Keratinocyte (primary cell): ENCODE measurements at regions not wholly inside any gene's neighbourhood (a gene's known extent, or its start where the extent isn't known, plus 50 kb on each side); places are given as distances from the start of the nearest gene placed in this dataset.

ENCODE experiments used
- CTCF ChIP-seq, 3 experiments: IDR thresholded peaks in 1 of 3; conservative IDR thresholded peaks in 1 of 3; optimal IDR thresholded peaks in 1 of 3; 2 replicates in 2 of 3; 3 replicates in 1 of 3; pipeline versions ENCODE3 to v1.5.1; 2011; ENCODE audit warnings: low read length in 3 of 3, mild to moderate bottlenecking in 3 of 3, moderate library complexity in 2 of 3, control low read depth in 1 of 3, inconsistent platforms in 1 of 3; ENCODE audit not compliant: insufficient read depth in 2 of 3; ENCODE audit errors: extremely low read depth in 1 of 3
- EZH2 ChIP-seq: IDR thresholded peaks from one replicate; pipeline ENCODE4 v1.6.1; 2012; ENCODE audit warnings: inconsistent platforms, mild to moderate bottlenecking, low read length, moderate library complexity

DNA sequence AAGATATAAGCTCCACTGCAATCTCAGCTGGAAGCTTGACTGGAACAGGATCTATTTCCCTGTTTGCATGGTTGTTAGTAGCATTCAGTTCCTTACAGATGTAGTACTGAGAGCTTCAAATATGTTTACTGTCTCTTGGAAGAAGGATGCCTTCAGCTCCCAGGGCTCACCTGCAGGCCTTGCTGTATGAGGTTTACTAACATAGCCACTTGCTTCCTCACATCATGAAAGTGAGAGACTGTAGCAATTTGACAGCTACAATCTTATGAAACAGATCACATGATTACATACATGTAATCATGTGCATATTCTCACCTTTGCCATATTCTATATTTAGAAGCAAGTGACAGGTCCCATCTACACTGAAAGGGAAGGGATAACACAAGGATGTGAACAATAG, 458.1 kb upstream of the PCDH20 start:
- TF ChIP-seq CTCF (optimal IDR thresholded peaks at IDR 0.05 in 1 of 3, IDR thresholded peaks at IDR 0.05 in 1 of 3, conservative IDR thresholded peaks at IDR 0.05 in 1 of 3; ENCODE audit: extremely low read depth in 1 of 3, insufficient read depth in 2 of 3, low read length in 3 of 3): no peak
- TF ChIP-seq EZH2: no peak
